ENCODE measurements at regions not wholly inside any gene's neighbourhood (a gene's known extent, or its start where the extent isn't known, plus 50 kb on each side); places are given as distances from the start of the nearest gene placed in this dataset.
"Not testable (repeated sequence)": the region's sequence is repeated elsewhere in the genome, so short reads cannot be mapped to it uniquely, and the experiment has no call there.

GRCh38 chr6:9708600-9708999, 706.3 kb downstream of the TFAP2A start:
- no peak for DNase-seq (ENCODE audit: low read depth)

- no peak for DNase-seq (ENCODE audit: low read depth)
Measured at GRCh38 chr6:9704989-9705388, 709.9 kb downstream of the TFAP2A start.

DNA sequence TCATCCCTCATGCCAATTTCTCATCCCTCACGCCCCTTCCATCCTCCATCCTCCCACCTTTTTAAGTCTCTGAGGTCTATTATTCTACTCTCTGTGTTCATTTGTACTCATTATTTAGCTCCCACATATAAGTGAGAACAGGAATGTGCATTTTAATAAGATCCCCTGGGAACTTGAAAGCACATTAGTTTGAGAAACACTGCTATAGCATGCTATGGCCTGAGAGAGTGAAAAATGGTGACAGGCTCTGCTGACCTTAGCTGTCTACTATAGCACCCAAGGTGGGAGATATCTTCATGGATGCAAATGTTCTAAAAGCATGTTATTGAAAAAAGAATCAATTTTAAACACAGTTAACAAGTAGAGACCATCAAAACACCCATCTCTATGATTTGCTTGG, 712.0 kb downstream of the TFAP2A start:
- no peak for DNase-seq (ENCODE audit: low read depth)

DNA sequence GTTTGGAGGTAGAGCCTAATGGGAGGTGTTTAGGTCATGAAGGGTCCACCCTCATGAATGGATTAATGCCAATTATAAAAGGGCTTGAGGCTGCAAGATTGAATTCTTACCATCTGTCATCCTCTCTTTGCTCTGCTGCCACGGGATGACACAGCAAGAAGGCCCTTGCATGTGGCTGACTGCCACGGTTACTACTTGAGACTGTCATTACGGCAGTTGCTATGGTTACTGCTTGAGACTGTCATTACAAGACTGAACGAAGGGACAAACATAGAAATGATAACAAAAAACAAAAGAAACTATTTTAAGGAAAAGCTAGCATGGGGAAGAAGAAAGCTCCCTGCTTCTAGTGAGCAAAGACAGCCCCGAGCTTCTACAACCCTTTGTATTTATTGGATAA, 715.0 kb downstream of the TFAP2A start:
- DNase-seq (ENCODE audit: low read depth), result no peak

GRCh38 chr6:9697263-9697931, 717.5 kb downstream of the TFAP2A start:
- DNase-seq (ENCODE audit: low read depth), result no peak

GRCh38 chr6:9690388-9690787, 724.5 kb downstream of the TFAP2A start:
- DNase-seq (ENCODE audit: low read depth), result no peak

DNA sequence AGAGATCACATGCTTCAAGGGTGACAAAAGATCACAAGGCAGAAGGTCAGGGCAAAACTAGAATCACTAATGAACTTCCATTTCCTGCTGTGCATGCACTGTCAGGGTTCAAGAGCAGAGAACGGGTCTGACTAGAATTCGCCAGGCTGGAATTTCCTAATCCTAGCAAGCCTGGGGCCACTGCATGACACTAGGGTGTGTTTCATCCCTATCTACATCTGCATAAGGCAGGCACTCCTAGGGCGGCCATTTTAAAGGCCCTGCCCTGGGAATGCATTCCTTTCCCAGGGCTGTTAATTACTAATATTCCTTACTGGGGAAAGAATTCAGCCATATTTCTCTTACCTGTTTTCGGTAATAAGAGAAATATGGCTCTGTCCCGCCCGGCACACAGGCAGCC, 734.1 kb downstream of the TFAP2A start:
- DNase-seq (ENCODE audit: low read depth), result not testable (repeated sequence)

DNA sequence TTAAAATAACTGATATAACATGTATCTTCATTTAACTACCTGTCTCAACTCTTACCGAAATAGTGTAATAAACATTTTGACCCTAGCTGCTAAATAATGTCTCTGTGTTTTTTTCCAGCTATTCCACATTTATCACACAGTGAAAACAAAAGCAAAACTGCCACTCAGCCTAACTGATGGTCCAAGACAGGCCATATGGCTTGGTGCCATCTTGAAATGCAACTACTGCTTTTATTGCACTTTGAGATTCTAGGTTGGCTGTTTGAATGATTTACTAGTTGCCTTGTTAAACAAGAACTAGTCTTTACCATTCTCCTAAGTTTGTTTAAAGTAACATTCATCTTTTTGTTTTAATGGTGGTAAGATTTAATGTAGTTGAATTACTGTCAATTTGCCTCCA, 739.8 kb downstream of the TFAP2A start:
- DNase-seq (ENCODE audit: low read depth), result no peak

- DNase-seq (ENCODE audit: low read depth), result no peak
Measured at GRCh38 chr6:9659848-9660247, 755.0 kb downstream of the TFAP2A start.

DNA sequence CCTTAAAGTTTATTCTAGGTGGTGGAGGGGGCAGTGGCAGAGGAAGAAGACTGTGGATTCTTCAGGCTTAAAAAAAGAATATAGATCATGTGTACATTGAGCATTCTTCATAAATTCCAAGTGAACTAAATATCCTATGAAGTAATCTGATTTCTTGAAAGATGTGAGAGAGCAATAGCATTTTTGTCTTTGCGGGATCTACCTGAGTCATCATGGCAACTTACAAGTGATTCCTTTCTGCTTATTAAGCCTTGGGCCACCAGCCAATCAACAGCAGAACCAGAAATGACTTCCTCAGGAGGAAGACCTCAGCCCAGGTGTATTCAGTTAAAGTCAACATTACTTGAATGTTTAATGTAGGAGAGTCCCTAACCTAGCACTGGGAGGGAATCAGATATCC, 756.9 kb downstream of the TFAP2A start:
- no peak for DNase-seq (ENCODE audit: low read depth)

GRCh38 chr6:9647599-9647998, 767.3 kb downstream of the TFAP2A start:
- no peak for DNase-seq (ENCODE audit: low read depth)

DNA sequence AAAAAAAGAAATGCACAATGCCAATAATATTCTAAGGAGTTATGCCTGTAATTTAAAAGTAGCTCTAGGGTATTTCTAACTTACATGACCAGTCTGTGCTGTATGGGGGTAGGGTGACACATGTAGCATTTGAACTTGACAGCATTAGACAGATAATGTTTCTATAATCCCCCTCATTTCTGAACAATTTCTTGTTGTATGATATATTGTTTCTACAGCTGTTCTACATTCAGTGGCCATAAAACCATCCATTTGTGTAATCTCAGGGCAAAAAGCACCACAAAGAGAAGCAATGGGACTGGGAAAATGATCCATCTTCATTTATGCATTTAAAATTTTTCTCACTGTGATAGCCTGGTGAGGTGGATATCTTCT, 767.8 kb downstream of the TFAP2A start:
- no peak for DNase-seq (ENCODE audit: low read depth)

DNA sequence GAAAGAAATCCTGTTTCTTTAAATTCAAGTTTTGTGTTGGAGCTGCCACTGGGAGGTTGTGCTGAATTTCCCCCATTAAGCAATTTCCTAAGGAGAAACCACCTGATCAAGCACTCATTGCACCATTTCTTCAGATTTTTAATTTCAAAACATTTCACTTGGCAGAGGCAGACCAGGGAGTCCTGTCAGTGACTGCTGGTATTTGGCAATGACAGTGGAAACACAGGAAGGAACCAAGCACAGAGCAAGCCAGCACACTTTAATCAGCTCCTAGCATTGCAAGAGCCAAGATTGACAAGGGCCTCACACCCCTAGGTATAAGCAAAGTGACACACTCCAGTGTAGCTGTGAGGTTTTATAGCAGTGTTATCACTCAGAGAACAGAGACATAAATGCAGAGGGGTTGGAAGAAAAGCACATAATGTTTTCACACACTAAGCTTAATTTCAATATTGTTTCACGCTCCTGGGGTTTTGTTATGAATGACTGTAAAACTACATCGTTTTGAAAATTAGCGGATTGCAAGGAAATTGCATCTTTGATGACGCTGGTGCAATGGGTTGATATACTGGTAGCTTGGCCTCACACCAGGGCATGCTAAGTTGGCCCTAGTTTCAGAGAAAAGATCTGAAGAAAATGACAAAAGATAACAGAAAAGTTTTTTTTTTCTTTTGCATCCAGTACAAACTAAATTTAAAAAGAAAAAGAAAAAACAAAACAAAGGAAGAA, 768.4 kb downstream of the TFAP2A start:
- DNase-seq (ENCODE audit: low read depth), result no peak

DNA sequence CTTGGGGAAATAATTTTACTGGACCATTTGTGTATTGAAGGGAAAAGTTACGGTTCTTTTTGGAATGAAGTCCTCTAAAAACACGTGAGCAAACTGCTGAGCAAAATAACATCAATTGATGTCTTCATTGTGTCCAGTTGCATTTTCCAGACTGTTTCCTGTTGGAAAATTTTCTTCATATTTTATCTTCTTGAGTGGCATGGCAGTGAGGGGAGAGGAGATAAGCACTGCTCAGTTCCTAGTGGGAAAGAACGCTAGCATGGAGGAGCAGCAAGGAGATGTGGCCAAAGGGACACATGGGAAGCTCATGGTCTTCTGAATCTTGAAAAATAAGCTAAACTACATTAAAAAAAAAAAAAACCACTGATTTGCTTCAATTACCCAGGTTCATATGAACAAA, 776.0 kb downstream of the TFAP2A start:
- DNase-seq (ENCODE audit: low read depth), result no peak

- no peak for DNase-seq (ENCODE audit: low read depth)
Measured at GRCh38 chr6:9634776-9635175, 780.1 kb downstream of the TFAP2A start.

DNA sequence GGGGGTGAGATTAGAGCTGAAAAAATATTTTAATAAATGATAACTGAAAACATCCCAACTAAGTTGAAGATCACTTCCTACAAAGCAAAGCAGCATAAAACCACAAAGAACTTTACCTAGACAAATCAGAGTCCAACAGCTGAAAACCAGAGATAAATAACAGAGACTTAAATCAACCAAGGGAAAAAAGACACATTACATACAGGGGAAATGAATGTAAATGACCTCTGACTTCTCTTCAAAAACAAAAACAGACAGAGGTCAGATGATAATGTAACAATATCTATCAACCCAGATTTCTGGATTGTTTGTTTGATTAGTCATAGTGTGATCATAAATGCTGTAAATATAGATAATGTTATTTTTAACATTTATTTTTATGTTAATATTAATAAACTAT, 782.8 kb downstream of the TFAP2A start:
- no peak for DNase-seq (ENCODE audit: low read depth)

DNA sequence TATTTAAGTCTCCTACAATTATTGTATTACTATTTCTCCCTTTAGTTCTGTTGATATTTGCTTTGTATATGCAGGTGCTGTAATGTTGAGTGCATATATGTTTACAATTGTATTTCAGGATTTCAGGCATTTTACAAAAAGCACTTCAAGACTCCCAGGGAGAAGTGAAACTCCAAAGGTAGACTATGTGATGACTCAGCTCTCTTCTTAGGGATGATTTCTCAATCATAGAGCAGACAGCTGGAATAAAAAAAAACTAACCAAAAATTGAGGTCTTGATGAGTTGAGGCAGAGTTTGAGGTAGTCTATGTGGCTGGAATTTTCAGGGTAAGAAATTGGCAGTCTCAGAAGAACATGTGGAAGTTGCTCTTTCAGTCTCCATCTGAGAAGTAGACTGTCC, 786.1 kb downstream of the TFAP2A start:
- no peak for DNase-seq (ENCODE audit: low read depth)

- DNase-seq (ENCODE audit: low read depth), result no peak
Measured at GRCh38 chr6:9627916-9628315, 787.0 kb downstream of the TFAP2A start.

GRCh38 chr6:9623985-9624384, 790.9 kb downstream of the TFAP2A start:
- DNase-seq (ENCODE audit: low read depth), result no peak

DNA sequence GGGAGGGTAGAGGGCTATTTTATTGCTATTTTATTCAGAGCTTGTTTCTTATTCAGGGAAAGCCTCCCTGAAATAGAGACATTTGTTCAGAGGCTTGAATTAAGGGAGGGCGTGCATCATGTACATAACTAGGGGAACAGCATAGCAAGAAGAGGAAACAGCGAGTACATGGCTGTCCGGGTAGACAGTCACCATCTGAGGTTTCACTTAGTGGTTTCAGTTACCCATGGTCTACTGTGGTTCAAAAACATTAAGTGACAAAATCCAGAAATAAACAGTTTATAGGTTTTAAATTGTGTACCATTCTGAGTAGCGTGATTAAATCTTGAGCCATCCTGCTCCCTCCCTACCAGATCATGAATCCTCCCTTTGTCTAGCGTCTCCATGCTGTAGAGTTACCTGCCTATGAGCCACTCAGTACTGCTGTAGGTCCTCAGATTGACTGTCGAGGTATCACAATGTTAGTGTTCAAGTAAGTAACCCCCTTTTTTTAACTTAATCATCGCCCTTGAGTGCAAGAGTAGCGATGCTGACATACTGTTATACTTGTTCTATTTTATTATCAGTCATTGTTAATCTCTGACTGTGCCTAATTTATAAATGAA, 791.5 kb downstream of the TFAP2A start:
- no peak for DNase-seq (ENCODE audit: low read depth)

GRCh38 chr6:9621276-9621675, 793.6 kb downstream of the TFAP2A start:
- no peak for DNase-seq (ENCODE audit: low read depth)

- no peak for DNase-seq (ENCODE audit: low read depth)
Measured at GRCh38 chr6:9620687-9621086, 794.2 kb downstream of the TFAP2A start.

- no peak for DNase-seq (ENCODE audit: low read depth)
Measured at GRCh38 chr6:9620263-9620662, 794.6 kb downstream of the TFAP2A start.
